ENCODE measurements at regions not wholly inside any gene's neighbourhood (a gene's known extent, or its start where the extent isn't known, plus 50 kb on each side); places are given as distances from the start of the nearest gene placed in this dataset.

DNA sequence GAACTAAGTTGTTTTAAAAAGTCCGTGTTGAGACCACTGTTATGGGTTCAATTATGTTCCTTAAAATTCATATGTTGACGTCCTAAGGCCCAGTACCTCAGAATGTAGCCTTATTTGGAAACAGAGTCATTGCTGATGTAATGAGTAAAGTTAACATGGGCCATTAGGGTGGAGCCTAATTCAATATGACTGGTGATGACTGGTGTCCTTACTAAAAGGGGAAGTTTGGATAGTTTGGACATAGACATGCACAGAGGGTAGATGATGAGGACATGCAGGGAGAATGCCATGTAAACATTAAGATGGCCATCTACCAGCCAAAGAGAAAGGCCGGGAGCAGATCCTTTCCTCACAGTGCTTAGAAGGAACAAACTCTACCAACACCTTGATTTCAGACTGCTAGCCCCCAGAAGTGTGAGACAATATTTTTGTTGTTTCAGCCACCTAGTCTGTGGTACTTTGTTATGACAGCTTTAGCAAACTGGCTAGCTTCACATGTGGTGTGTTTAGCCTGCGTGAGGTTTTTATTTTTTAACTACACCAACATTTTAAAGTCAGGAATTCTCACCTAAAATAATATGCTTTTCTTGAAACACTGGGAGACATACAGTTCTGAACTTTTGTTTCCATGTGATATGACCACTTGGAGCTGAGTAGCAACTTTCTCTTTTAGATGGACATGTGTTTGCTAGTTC lies 135.3 kb downstream of the YIPF5 start:
- H3K27me3 Mint-ChIP-seq (ENCODE audit: unreplicated experiment), result peaks cover 36% of the 10 kb centered on the region
- H3K36me3 Mint-ChIP-seq (ENCODE audit: insufficient read depth, unreplicated experiment), result no peaks in the 10 kb centered on the region
- intact Hi-C loops (cut with micrococcal nuclease; ENCODE audit: unreplicated experiment), result no loop called here
- CTCF ChIA-PET, result no interaction called here
- no TSS peak for BruUV-seq (replicated peaks)
- DNase-seq, result no peak
- no peak overlapping the region for H3K27ac Mint-ChIP-seq (ENCODE audit: unreplicated experiment)
- H3K4me1 Mint-ChIP-seq (ENCODE audit: low read depth, unreplicated experiment), result no peaks in the 10 kb centered on the region
- H3K4me3 Mint-ChIP-seq (ENCODE audit: low read depth, unreplicated experiment), result no peak overlapping the region
- no peaks in the 10 kb centered on the region for H3K9me3 Mint-ChIP-seq (ENCODE audit: low read depth, unreplicated experiment)
- TF ChIP-seq, protein P1, sequence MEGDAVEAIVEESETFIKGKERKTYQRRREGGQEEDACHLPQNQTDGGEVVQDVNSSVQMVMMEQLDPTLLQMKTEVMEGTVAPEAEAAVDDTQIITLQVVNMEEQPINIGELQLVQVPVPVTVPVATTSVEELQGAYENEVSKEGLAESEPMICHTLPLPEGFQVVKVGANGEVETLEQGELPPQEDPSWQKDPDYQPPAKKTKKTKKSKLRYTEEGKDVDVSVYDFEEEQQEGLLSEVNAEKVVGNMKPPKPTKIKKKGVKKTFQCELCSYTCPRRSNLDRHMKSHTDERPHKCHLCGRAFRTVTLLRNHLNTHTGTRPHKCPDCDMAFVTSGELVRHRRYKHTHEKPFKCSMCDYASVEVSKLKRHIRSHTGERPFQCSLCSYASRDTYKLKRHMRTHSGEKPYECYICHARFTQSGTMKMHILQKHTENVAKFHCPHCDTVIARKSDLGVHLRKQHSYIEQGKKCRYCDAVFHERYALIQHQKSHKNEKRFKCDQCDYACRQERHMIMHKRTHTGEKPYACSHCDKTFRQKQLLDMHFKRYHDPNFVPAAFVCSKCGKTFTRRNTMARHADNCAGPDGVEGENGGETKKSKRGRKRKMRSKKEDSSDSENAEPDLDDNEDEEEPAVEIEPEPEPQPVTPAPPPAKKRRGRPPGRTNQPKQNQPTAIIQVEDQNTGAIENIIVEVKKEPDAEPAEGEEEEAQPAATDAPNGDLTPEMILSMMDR (IDR thresholded peaks at IDR 0.05; ENCODE audit: unreplicated experiment), result no peak

DNA sequence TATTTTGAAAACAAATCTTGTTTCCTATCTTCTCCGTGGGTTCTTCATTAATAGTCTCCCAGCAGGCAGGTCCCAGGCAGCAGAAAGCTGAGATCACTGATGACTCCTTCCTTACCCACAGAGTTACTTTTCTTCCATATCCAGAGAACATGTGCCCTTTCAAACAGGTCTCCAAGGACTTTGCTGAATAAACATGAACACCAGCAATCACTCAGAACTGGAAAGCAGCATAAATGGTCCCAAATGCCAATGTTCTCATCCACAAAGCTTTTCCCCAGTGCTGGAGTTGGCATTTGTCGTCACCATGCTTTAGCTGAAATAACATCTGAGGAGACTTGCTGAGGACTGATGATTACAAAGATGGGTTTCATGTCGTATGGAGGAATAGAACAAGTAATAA lies 134.0 kb downstream of the YIPF5 start:
- Mint-ChIP-seq H3K9me3 (ENCODE audit: low read depth, unreplicated experiment) (no peaks in the 10 kb centered on the region), H3K4me3 (ENCODE audit: low read depth, unreplicated experiment) (no peak overlapping the region), H3K27ac (ENCODE audit: unreplicated experiment) (no peak overlapping the region), H3K4me1 (ENCODE audit: low read depth, unreplicated experiment) (no peaks in the 10 kb centered on the region), H3K27me3 (ENCODE audit: unreplicated experiment) (peaks cover 35% of the 10 kb centered on the region), H3K36me3 (ENCODE audit: insufficient read depth, unreplicated experiment) (no peaks in the 10 kb centered on the region)
- intact Hi-C loops (cut with micrococcal nuclease; ENCODE audit: unreplicated experiment), result no loop called here
- no peak for DNase-seq
- CTCF ChIA-PET, result no interaction called here
- BruUV-seq (replicated peaks), result no TSS peak
- TF ChIP-seq, protein P1 (IDR thresholded peaks at IDR 0.05; ENCODE audit: unreplicated experiment), result no peak

DNA sequence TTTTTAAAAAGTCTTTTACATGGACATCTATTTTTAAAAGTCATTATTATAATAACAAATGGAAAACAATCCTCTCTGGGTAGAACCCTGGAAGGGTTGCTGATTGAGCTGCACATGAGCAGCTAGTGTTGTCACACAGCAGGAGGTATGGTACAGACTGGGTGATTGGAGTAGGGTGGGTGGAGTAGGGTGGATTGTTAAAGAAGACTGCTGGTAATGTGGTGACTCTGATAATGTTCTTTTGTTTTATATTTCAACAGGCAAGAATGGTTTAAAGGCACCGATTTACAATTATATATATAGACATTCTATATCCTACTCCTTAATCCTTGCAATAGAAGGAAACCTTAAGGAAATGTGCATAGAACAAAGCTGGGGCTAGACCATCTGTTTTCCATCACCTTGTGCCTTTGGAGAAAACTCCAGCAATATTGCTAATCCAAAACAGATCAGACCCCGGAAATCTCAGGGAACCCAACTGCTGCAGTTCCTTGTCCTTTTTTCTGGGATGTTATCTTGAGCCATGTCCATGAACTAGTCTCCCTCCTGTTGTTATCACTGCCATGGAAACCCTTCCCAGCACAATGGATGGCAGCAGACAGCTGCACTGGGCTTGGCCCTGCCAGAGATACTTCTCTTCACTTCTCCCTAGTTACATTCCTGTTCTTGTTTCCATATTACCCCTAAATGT lies 129.7 kb downstream of the YIPF5 start:
- peaks cover 34% of the 10 kb centered on the region for H3K27me3 Mint-ChIP-seq (ENCODE audit: unreplicated experiment)
- BruUV-seq (replicated peaks), result no TSS peak
- no peak overlapping the region for H3K27ac Mint-ChIP-seq (ENCODE audit: unreplicated experiment)
- DNase-seq, result no peak
- TF ChIP-seq, protein P1 (IDR thresholded peaks at IDR 0.05; ENCODE audit: unreplicated experiment), result no peak
- H3K4me1 Mint-ChIP-seq (ENCODE audit: low read depth, unreplicated experiment), result no peaks in the 10 kb centered on the region
- intact Hi-C loops (cut with micrococcal nuclease; ENCODE audit: unreplicated experiment), result no loop called here
- no peak overlapping the region for H3K4me3 Mint-ChIP-seq (ENCODE audit: low read depth, unreplicated experiment)
- peaks cover 3% of the 10 kb centered on the region for H3K9me3 Mint-ChIP-seq (ENCODE audit: low read depth, unreplicated experiment)
- CTCF ChIA-PET, result no interaction called here
- no peaks in the 10 kb centered on the region for H3K36me3 Mint-ChIP-seq (ENCODE audit: insufficient read depth, unreplicated experiment)

DNA sequence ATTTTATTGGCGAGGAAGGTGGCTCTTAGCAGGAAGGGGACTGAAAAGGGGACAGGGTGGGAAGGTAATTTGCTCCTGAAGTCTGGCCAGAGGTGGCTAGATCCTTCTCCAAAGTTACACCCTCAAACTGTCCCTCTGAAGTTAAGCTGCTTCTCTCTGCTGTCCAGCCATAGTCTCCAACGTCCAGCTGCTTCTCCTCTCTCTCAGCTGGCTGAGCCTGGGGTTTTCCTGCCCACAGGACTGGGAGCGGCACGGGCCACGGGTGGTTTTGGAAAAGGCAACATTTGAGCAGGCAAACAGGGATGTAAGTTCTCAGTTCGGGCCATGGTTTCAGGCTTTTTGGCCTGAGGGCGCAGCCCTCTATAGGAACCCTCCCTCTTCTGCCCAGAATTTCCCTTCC lies 128.3 kb downstream of the YIPF5 start:
- DNase-seq, result no peak
- TF ChIP-seq, protein P1 (IDR thresholded peaks at IDR 0.05; ENCODE audit: unreplicated experiment), result no peak
- H3K4me1 Mint-ChIP-seq (ENCODE audit: low read depth, unreplicated experiment), result no peaks in the 10 kb centered on the region
- H3K9me3 Mint-ChIP-seq (ENCODE audit: low read depth, unreplicated experiment), result peaks cover 3% of the 10 kb centered on the region
- no peaks in the 10 kb centered on the region for H3K36me3 Mint-ChIP-seq (ENCODE audit: insufficient read depth, unreplicated experiment)
- H3K27ac Mint-ChIP-seq (ENCODE audit: unreplicated experiment), result no peak overlapping the region
- no peak overlapping the region for H3K4me3 Mint-ChIP-seq (ENCODE audit: low read depth, unreplicated experiment)
- BruUV-seq (replicated peaks), result no TSS peak
- intact Hi-C loops (cut with micrococcal nuclease; ENCODE audit: unreplicated experiment), result no loop called here
- peaks cover 20% of the 10 kb centered on the region for H3K27me3 Mint-ChIP-seq (ENCODE audit: unreplicated experiment)
- CTCF ChIA-PET, result no interaction called here

Data from Calu3 (cell line).